B cell (primary cell): ENCODE measurements at regions not wholly inside any gene's neighbourhood (a gene's known extent, or its start where the extent isn't known, plus 50 kb on each side); places are given as distances from the start of the nearest gene placed in this dataset.

Experiments
- CTCF ChIP-seq: fragments of 200-600 bp; IDR thresholded peaks from one replicate; pipeline ENCODE4 v1.8.0; 2022; ENCODE audit warnings: antibody characterized with exemption, mild to moderate bottlenecking
- EZH2 ChIP-seq: IDR thresholded peaks from 2 replicates; pipeline ENCODE4 v1.6.1; 2012; ENCODE audit warnings: borderline replicate concordance, low read depth, mild to moderate bottlenecking, moderate library complexity, low read length; ENCODE audit not compliant: insufficient read depth, poor library complexity, severe bottlenecking

GRCh38 chr5:125283372-125283771 lies 536.9 kb upstream of the ZNF608 start:
- no peak for TF ChIP-seq CTCF
- no peak for TF ChIP-seq EZH2
